ENCODE measurements at regions not wholly inside any gene's neighbourhood (a gene's known extent, or its start where the extent isn't known, plus 50 kb on each side); places are given as distances from the start of the nearest gene placed in this dataset.

DNA sequence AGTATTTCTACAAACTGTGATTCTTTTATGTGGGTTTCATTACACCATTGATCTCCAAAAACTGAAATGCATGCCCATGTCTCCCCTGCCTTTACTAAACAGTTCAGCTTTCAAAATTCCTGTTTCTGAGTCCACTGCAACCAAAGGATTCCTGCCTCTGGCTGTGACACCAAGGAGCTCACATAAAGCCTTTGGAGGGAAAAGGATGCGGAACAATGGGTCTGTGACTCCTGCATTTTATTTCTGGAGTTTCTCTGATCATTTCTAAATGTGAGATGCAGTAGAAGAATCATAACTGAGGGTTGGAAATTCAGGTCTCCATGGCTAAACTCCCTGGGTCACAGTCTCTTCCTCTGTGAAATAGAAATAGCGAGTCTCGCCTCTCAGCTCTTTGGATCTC lies 149.5 kb downstream of the MEX3B start:
- TF ChIP-seq, protein P1, sequence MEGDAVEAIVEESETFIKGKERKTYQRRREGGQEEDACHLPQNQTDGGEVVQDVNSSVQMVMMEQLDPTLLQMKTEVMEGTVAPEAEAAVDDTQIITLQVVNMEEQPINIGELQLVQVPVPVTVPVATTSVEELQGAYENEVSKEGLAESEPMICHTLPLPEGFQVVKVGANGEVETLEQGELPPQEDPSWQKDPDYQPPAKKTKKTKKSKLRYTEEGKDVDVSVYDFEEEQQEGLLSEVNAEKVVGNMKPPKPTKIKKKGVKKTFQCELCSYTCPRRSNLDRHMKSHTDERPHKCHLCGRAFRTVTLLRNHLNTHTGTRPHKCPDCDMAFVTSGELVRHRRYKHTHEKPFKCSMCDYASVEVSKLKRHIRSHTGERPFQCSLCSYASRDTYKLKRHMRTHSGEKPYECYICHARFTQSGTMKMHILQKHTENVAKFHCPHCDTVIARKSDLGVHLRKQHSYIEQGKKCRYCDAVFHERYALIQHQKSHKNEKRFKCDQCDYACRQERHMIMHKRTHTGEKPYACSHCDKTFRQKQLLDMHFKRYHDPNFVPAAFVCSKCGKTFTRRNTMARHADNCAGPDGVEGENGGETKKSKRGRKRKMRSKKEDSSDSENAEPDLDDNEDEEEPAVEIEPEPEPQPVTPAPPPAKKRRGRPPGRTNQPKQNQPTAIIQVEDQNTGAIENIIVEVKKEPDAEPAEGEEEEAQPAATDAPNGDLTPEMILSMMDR (IDR thresholded peaks at IDR 0.05): no peak
- TF ChIP-seq POLR2A (IDR thresholded peaks at IDR 0.05) (no peak), EP300 (IDR thresholded peaks at IDR 0.05; ENCODE audit: low read depth) (no peak)

All from transverse colon (tissue), 3 donors.